GM19395 (cell line): ENCODE measurements at regions not wholly inside any gene's neighbourhood (a gene's known extent, or its start where the extent isn't known, plus 50 kb on each side); places are given as distances from the start of the nearest gene placed in this dataset.
"Not testable (repeated sequence)": the region's sequence is repeated elsewhere in the genome, so short reads cannot be mapped to it uniquely, and the experiment has no call there.

Experiments
- ATAC-seq: cut with Tn5 transposase; IDR thresholded peaks from one replicate; pipeline ENCODE4 v1.9.1; 2021; ENCODE audit warnings: mild to moderate bottlenecking, moderate library complexity; ENCODE audit not compliant: unreplicated experiment

DNA sequence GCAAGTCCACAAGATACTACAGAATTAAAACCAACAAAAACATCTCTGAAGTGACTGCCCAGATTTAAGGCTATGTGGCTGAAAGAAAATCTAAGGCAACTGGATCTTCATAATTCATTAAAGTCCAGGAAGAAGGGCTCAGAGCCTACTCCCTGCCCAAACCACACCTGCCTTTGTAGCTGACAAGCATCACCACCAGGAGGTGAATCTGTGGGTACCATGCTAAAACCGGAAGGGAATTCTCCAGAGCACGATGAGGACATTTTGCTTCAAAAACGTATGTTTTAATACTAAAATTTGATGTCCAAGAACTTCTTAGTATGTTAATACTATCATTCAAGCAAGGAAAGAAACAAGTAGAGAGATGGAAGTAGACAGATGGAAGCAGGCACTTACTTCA lies 495.9 kb upstream of the NECTIN3 start:
- no peak for ATAC-seq

DNA sequence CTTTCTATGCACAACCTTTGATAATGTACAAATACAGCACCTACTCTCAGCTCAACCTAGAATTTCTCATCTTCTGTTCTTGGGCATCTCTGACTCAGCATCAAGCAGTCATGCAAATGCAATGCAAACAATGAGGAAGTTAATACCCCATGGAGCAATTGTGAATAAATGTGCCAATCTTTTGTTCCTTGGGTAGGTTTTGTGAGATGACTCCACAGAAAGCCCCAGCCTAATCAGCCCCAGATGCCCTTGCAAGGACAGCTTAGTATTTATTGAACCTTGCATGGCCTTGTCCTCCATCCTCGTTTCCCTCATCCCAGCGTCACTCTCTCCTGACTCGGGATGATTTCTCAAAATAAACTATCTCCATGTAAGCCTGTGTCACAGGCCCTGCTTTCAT lies 494.7 kb upstream of the NECTIN3 start:
- ATAC-seq = no peak

DNA sequence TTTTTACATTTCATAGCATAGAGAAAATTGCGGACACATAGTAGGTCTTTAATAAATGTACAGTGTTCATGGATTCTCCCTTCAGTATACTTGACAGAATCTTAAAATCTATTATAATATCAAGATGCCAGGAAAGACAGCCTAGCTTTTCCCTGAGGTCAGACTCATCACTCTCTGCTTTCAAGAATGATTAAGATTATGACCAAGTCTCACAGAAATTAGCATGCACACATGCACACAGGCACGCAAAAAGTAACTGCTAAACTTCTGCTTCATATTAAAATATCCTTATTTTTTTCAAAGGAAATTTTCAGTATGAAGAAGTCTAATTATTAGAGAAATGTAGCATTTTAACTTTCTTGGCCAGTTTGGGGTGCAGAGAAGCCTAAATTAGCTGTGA lies 493.8 kb upstream of the NECTIN3 start:
- no peak for ATAC-seq

DNA sequence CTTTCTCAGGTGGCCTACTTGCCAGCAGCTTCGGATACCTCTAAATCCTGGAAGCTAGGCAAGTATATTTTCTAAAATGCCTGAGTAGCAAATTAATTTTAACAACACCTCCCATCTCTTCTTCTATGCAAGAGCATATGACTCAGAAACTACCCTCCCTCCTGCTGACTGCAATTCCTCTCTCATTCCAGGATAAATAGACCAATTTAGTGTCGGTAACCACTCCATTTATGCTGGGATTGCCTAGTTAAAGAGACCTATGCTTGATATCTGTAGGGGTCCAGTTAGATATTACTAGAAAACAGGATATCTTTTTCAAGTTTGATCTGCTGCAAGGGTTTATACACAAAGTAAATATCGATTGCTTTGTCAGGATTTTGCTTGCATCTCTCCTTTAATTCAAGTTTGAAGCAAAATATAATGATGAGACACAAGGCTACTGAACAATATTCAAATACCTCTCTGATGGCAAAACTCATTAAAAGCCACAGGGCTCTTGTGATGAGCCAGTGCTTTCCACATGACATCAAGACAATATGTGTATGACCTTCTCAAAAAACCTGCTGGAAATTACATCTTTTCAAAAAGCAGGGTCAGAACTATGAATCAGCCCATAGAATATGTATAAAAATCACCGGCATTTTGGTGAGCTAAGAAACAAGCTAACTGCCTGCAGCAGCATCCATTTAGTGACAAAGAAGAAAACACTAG lies 491.6 kb upstream of the NECTIN3 start:
- no peak for ATAC-seq

DNA sequence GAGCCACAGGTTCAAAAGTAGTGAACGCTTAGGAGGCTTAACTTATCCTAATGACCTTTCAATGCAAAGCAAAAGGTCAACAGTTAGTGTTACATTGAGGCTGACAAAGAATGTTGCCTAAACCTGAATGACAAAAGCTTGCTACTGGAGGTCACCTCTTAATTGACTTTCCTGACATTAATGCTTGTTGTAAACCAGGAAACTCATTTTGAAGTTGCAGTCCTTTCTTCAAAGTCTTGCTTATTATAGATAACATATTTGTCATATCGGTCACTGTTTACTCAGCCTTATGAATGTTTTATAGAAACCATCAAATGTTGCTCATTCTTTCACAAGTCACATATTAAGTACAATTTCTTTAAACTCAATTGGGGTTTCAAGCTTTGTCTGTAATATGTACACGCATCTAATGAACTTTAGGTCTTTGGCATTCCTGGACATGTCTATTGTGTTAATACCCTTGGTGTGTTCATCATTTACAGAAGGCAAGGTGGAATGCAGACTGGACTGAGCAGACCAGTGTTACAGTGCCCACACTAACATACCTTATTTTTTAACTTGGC lies 488.2 kb upstream of the NECTIN3 start:
- ATAC-seq = no peak

DNA sequence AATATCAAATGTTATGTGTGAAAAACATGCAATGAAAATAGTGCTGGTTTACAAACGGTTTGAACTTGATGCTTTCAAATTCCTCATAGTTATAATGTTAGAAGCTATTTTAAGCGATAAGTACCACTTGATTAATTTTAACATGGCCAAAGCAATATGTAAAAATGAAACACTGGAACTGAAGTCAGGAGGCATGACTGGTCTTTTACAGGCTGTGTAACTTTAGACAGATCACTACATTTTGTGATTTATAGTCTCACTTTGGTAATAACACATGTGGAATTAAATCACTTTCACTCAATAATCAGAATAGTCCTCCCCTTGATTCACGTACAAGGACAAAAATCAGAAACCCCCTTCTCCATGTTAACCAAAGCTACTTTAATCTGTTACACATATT lies 482.7 kb upstream of the NECTIN3 start:
- no peak for ATAC-seq

DNA sequence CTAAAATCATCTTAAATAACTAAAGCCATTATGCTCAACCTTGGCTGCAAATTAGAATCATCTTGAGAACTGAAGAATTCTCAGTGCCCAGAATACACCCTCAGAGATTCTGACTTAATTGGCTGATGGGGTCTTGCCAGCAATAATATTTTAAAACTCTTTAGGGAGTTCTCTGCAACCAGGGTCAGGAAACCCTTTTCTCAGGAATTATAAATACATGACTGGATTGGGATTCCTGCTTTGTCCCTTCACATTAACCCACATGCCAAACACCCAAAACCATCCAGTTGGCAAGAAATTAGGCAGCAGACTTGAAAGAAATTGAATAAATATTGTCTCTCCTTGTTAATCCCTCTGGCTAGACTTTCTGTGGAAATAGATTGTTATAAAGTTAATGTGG lies 482.3 kb upstream of the NECTIN3 start:
- no peak for ATAC-seq

DNA sequence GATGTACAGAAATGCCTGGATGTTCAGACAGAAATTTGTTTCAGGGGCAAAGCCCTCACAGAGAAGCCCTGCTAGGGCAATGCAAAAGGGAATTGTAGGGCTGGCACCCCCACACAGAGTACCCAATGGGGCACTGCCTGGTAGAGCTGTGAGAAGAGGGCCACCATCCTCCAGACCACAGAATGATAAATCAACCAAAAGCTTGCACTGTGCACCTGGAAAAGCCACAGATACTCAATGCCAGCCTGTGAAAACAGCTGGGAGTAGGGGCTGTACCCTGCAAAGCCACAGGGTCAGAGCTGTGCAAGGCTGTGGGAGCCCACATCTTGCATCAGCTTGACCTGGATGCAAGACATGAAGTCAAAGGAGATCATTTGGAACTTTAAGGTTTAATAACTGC lies 477.9 kb upstream of the NECTIN3 start:
- ATAC-seq = no peak

DNA sequence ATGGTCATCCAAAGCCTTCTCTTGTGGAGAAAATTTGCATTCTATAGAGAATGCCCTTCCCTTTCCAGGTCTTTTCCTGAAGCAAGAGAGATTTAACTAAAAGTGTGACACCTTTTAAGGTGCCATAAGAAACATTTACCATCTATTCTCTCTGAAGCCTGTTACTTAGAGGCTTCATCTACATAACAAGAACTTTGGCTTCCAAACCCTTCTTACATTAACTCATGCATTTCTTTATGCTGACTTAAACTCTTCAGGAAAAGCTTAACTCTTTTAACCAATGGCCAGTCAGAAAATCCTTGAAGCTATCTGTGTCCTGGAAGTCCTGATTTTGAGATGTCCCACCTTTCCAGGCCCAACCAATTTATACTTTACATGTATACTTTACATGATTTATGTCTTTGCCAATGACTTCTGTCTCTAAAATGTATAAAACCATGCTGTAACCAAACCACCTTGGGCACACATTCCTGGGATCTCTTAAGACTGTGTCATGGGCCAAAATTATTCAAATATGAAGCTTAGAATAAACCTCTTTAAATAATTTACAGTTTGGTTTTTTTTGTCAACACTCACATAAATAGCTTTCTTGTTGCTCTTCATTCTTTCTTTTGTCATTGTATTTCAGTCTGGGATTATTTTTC lies 472.6 kb upstream of the NECTIN3 start:
- ATAC-seq = no peak

DNA sequence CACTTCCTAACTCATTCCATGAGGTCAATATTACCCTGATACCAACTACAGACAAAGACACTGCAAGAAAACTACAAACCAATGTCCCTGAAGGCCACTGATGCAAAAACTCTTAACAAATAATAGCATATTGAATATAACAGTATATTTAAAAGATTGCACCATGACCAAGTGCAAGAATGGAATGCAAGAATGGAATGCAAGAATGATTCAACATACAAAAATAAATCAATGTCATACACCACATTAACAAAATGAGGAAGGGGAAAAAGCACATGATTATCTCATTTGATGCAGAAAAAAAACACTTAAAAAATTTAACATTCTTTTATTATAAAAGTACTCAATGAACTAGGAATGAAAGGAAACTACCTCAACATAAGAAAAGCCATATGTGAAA lies 463.1 kb upstream of the NECTIN3 start:
- no peak for ATAC-seq

DNA sequence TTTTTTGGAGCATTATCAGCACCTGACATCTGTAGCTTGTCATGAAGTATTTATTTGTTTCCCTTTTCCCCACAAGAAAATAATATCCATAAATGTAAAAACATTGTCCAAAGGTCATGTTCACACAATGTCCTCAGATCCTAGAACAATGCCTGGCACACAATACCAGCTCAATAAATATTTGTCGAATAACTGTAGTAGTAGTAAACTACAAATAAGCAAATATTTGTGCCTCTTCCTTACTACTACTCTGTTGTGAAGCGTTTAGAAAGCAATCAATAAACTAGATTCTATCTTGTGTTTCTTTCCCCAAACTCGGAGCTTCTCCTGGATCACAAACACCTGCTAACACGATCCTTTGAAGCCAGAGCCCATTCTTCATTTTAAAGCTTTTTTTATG lies 459.6 kb upstream of the NECTIN3 start:
- ATAC-seq = no peak

DNA sequence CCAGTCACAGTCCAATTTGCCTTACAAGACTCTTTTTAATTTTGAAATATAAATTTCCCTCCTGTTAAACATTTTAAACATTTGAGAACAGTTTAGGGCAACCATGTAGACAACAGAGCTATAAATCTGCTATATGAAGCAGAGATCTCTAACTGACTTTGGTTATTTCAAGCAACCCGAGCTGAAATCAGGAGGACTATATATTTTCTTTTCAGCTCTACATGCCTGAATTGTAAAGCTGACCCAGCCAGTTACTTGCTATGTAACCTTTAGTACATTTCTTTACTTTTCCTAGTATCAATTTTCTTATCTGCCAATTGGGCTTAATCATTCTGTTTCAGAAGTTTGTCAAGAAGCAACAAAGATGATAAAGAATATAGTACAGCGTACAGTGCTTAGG lies 457.4 kb upstream of the NECTIN3 start:
- no peak for ATAC-seq

DNA sequence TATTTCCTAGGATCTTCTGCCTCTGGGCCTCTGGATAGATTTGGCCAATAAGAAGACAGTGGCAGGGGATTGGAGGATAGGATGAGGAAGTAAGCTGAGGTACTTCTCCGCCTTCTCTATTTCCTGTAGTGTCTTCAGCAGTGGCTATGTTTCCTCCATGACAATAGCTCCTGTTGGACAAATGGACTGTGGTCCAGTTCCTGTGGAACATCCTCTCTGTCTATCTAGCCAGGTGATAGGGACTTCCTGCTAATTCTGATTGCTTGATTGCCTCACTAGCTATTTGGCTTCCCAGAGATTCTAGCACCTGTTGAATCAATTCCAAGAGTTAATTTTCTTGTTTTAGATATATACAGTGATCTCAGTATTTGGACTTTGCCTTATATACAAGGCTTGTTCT lies 456.2 kb upstream of the NECTIN3 start:
- no peak for ATAC-seq

DNA sequence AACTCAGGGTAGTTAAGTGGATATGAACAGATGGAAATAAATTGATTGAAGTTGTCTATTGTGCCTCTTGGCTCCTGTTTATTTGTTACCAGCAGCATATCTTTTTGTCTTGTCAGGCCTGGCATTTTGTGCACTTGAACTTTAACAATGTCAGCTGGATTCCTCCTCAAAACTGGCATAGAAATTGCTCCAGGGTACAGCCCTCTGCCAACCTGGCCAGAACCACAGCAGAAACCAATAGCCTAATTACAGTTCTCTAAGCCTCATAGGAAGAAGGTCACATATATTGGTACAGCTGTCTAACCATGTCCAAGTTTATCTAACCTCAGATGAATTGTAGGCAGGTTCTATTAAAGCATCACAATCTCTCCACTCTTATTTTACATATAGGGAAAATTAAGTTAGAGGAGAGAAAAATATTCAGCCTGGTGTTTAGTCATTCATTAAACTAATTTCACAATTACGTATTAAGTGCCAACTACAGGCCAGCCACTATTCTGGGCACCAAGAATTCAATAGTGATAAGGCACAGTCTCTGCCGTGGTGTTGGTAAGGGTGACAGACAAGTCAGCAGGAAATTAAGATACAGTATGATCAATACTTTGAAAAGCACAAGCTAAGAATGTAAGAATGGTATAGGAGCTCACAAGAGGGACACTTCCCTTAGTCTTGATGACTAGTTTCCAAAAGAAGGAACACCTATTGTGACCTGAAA lies 452.9 kb upstream of the NECTIN3 start:
- ATAC-seq = no peak

DNA sequence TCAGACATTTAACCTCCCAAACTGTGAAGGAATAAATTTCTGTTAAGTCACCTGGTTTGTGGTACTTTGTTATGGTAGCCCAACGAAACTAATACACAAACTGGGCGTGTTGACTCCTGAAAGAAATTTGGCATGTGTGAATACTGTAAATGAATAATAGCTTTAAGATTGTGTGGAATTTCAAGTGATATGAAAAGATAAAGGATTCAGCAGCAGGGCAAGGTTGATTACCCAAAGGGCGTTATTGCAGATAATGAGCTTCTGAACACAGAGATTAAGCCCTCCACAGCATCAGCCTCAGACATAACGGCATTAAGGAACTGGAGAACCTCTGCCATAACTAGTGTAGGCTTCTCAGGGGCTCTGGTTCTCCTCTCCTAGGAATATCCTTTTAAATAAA lies 451.5 kb upstream of the NECTIN3 start:
- ATAC-seq = no peak

DNA sequence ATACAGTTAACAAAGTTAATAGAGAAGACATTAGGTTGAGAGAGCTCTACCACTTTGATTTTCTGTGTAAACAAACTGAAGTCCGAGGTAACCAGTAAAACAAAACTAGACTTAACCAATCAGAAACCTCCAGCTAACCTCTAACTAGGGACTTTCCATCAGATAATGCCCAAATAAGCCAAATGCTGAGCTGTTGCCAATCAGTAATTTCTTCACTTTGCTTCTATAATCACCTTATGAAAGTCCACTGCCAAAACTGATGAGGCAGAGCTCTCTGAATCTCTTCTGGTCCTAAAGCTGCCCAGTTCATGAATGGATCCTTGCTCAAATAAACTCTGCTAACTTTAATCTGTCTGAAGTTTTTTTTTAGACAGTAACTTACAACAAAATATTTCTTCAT lies 448.0 kb upstream of the NECTIN3 start:
- no peak for ATAC-seq

DNA sequence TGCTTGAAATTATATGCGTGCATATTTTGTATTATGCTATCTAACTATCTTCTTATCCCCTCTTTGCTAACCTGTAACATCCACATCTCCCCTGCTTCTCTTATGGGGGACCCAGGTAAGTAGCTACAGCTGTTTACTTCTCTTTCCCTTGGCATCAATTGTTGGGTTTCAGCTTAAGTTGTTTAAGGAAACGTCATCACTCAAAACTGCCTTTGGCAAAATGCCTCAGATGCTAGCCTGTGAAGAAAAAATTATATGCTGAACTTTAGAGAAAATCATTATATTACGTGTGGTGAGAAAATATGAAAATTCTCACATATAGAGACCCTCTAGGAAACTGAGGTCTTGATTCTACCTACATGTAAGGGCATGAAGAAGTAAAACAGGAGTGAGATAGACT lies 447.0 kb upstream of the NECTIN3 start:
- ATAC-seq = no peak

DNA sequence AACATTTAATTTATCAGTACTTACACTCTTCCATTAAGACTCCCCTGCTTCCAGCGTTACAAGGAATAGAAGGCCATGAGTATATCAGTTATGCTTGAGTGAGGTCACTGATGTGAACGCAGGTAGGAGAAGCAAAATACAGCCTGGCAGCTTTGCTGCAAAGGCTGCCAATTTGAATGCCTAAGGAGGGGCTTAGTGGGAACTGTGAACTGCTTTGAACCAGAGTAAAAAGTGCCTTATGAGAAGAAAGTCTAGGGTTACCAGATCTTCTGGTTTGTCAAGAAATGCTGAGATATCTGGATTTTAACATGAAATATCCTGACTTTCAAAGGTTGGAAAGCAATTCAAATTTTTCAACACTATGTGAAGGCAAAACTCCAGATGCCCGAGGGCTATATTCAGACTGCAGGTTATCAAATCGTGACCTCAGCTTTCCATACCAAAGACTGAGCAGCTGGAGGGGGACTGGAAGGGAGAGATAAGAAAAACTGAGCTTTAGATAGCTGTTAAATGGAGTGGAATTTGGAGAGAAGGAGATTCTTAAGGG lies 446.3 kb upstream of the NECTIN3 start:
- no peak for ATAC-seq

DNA sequence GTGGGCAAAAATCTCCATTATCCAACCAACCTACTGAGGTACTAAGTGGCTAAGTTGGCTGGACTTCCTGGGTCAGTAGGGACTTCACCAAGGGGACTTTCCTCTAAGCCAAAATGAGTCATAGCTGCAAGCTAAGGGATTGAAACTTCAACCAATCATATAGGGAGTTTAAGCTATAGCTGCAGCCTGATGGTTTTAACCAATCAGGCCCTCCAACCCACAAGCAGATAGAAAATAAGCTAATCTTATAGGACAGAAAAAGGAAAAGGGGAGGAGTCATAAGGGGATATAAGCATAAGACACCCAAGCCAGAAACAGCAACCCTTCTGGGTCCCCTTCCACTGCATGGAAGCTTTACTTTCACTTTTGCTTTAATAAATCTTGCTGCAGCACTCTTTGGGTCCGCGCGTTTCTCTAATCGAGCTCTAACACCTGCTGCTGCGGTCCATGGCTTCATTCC lies 444.9 kb upstream of the NECTIN3 start:
- ATAC-seq = not testable (repeated sequence)

DNA sequence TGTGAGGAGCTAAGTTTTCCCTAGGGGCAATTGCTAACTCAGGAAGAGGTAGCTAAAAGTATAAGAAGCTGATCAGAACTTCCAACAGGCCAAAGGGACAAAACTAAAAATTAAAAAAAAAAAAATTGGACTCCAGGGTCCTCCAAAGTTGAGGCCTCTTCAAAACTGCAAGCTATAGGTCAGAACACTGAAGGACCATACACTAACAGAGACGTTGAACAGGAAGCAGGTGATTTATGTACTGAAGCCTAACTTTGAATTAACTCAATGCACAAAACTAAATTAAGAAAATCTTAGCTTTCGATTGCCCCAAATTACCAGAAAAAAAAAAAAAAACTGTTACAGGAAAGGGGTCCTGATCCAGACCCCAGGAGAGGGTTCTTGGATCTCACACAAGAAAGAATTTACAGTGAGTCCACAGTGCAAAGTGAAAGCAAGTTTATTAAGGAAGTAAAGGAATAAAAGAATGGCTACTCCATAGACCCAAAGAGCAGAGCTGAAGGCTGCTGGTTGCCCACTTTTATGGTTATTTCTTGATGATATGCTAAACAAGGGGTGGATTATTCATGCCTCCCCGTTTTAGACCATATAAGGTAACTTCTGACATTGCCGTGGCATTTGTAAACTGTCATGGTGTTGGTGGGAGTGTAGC lies 442.8 kb upstream of the NECTIN3 start:
- no peak for ATAC-seq

DNA sequence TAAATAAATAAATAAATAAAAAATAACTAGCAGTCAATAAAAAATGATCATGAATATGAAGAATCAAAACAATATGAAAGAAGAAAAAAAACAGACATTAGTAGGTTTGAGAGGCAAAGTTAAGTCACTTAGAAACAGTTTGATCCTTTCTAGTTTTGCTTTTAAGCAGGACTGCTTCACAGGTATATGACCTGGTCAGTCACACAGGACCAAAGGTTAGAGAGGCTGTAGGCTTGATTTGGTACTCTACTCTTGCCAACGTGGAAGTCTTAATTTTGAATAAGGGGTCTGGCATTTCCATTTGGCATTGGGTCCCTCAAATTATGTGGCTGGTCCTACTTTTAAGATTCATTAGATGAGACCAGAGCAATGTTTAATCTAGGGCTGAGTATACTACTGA lies 441.7 kb upstream of the NECTIN3 start:
- ATAC-seq = no peak
